MG63 (cell line): ENCODE measurements at regions not wholly inside any gene's neighbourhood (a gene's known extent, or its start where the extent isn't known, plus 50 kb on each side); places are given as distances from the start of the nearest gene placed in this dataset.
"Not testable (repeated sequence)": the region's sequence is repeated elsewhere in the genome, so short reads cannot be mapped to it uniquely, and the experiment has no call there.

ENCODE experiments used
- DNase-seq: peaks from one replicate; pipeline ENCODE4 v3.0.0-alpha.2; 2020
- H3K27me3 ChIP-seq: fragments of 250-450 bp; sonication (Bioruptor Pico); 2 replicates; pipeline ENCODE4 v1.5.1; 2020; ENCODE audit warnings: mild to moderate bottlenecking, moderate library complexity
- H3K36me3 ChIP-seq: fragments of 250-450 bp; sonication (Bioruptor Pico); 2 replicates; pipeline ENCODE4 v1.5.1; 2020; ENCODE audit warnings: mild to moderate bottlenecking, moderate library complexity
- H3K4me3 ChIP-seq: fragments of 250-450 bp; sonication (Bioruptor Pico); 2 replicates; pipeline ENCODE4 v1.5.1; 2020; ENCODE audit warnings: mild to moderate bottlenecking, moderate library complexity
- H3K9me3 ChIP-seq: fragments of 250-450 bp; sonication (Bioruptor Pico); 2 replicates; pipeline ENCODE4 v1.5.1; 2020; ENCODE audit warnings: mild to moderate bottlenecking, moderate library complexity

GRCh38 chr1:66450043-66450514, 83.9 kb upstream of the SGIP1 start:
- Histone ChIP-seq H3K9me3 (no peaks in the 10 kb centered on the region), H3K27me3 (no peaks in the 10 kb centered on the region), H3K36me3 (no peaks in the 10 kb centered on the region), H3K4me3 (no peak overlapping the region)
- DNase-seq = no peak

GRCh38 chr1:66450847-66451246, 83.1 kb upstream of the SGIP1 start:
- H3K36me3 ChIP-seq = no peaks in the 10 kb centered on the region
- H3K4me3 ChIP-seq = no peak overlapping the region
- H3K9me3 ChIP-seq = no peaks in the 10 kb centered on the region
- H3K27me3 ChIP-seq = no peaks in the 10 kb centered on the region
- DNase-seq = no peak

- Histone ChIP-seq H3K9me3 (no peaks in the 10 kb centered on the region), H3K27me3 (no peaks in the 10 kb centered on the region), H3K36me3 (no peaks in the 10 kb centered on the region), H3K4me3 (no peak overlapping the region)
- DNase-seq = no peak
Observed at GRCh38 chr1:66452162-66452561, 81.8 kb upstream of the SGIP1 start.

- Histone ChIP-seq H3K9me3 (no peaks in the 10 kb centered on the region), H3K36me3 (no peaks in the 10 kb centered on the region), H3K27me3 (no peaks in the 10 kb centered on the region), H3K4me3 (no peak overlapping the region)
- DNase-seq = no peak
Observed at GRCh38 chr1:66452982-66453381, 81.0 kb upstream of the SGIP1 start.

- Histone ChIP-seq H3K27me3 (no peaks in the 10 kb centered on the region), H3K9me3 (peaks cover 2% of the 10 kb centered on the region; the same call in 1 of the 2 replicates), H3K36me3 (no peaks in the 10 kb centered on the region), H3K4me3 (no peak overlapping the region)
- no peak for DNase-seq
Observed at GRCh38 chr1:66455446-66455845, 78.5 kb upstream of the SGIP1 start.

GRCh38 chr1:66460776-66461175, 73.2 kb upstream of the SGIP1 start:
- DNase-seq = no peak
- H3K27me3 ChIP-seq = no peaks in the 10 kb centered on the region
- no peak overlapping the region for H3K4me3 ChIP-seq
- H3K36me3 ChIP-seq = no peaks in the 10 kb centered on the region
- peaks cover 4% of the 10 kb centered on the region; the same call in 1 of the 2 replicates for H3K9me3 ChIP-seq

- no peak for DNase-seq
- Histone ChIP-seq H3K9me3 (peaks cover 4% of the 10 kb centered on the region; the same call in 1 of the 2 replicates), H3K36me3 (no peaks in the 10 kb centered on the region), H3K27me3 (no peaks in the 10 kb centered on the region), H3K4me3 (no peak overlapping the region)
Observed at GRCh38 chr1:66462313-66462712, 71.6 kb upstream of the SGIP1 start.

- Histone ChIP-seq H3K9me3 (peaks cover 4% of the 10 kb centered on the region; the same call in 1 of the 2 replicates), H3K4me3 (no peak overlapping the region), H3K27me3 (no peaks in the 10 kb centered on the region), H3K36me3 (no peaks in the 10 kb centered on the region)
- DNase-seq = no peak
Observed at GRCh38 chr1:66464351-66464750, 69.6 kb upstream of the SGIP1 start.

GRCh38 chr1:66464802-66465201, 69.2 kb upstream of the SGIP1 start:
- no peaks in the 10 kb centered on the region for H3K27me3 ChIP-seq
- peaks cover 4% of the 10 kb centered on the region; the same call in 1 of the 2 replicates for H3K9me3 ChIP-seq
- H3K36me3 ChIP-seq = no peaks in the 10 kb centered on the region
- H3K4me3 ChIP-seq = no peak overlapping the region
- peak; percentile 77 for DNase-seq

GRCh38 chr1:66466695-66467094, 67.3 kb upstream of the SGIP1 start:
- not testable (repeated sequence) for DNase-seq, H3K9me3 ChIP-seq, H3K36me3 ChIP-seq, H3K4me3 ChIP-seq, H3K27me3 ChIP-seq

- no peak for DNase-seq
- Histone ChIP-seq H3K9me3 (no peaks in the 10 kb centered on the region), H3K4me3 (no peak overlapping the region)
Observed at GRCh38 chr1:66468722-66469121, 65.2 kb upstream of the SGIP1 start.

GRCh38 chr1:66475940-66476339, 58.0 kb upstream of the SGIP1 start:
- no peaks in the 10 kb centered on the region for H3K9me3 ChIP-seq
- no peak overlapping the region for H3K4me3 ChIP-seq
- DNase-seq = no peak

More at GRCh38 chr1:66468722-66469121, 65.2 kb upstream of the SGIP1 start:
- H3K27me3 ChIP-seq = no peaks in the 10 kb centered on the region
- no peaks in the 10 kb centered on the region for H3K36me3 ChIP-seq

GRCh38 chr1:66476774-66477173, 57.2 kb upstream of the SGIP1 start:
- DNase-seq = no peak
- Histone ChIP-seq H3K27me3 (no peaks in the 10 kb centered on the region), H3K9me3 (no peaks in the 10 kb centered on the region), H3K36me3 (no peaks in the 10 kb centered on the region), H3K4me3 (no peak overlapping the region)

More at GRCh38 chr1:66475940-66476339, 58.0 kb upstream of the SGIP1 start:
- Histone ChIP-seq H3K36me3 (no peaks in the 10 kb centered on the region), H3K27me3 (no peaks in the 10 kb centered on the region)

GRCh38 chr1:66478116-66478515, 55.8 kb upstream of the SGIP1 start:
- no peaks in the 10 kb centered on the region for H3K27me3 ChIP-seq
- H3K36me3 ChIP-seq = no peaks in the 10 kb centered on the region
- H3K9me3 ChIP-seq = no peaks in the 10 kb centered on the region
- no peak for DNase-seq
- H3K4me3 ChIP-seq = no peak overlapping the region

GRCh38 chr1:66480162-66480561, 53.8 kb upstream of the SGIP1 start:
- Histone ChIP-seq H3K9me3 (no peaks in the 10 kb centered on the region), H3K36me3 (no peaks in the 10 kb centered on the region), H3K4me3 (no peak overlapping the region), H3K27me3 (no peaks in the 10 kb centered on the region)
- no peak for DNase-seq

GRCh38 chr1:66481215-66481614, 52.7 kb upstream of the SGIP1 start:
- H3K36me3 ChIP-seq, DNase-seq, H3K27me3 ChIP-seq, H3K9me3 ChIP-seq, H3K4me3 ChIP-seq: not testable (repeated sequence)
